Right lung (tissue), 2 donors: ENCODE measurements at regions not wholly inside any gene's neighbourhood (a gene's known extent, or its start where the extent isn't known, plus 50 kb on each side); places are given as distances from the start of the nearest gene placed in this dataset.
"Not testable (repeated sequence)": the region's sequence is repeated elsewhere in the genome, so short reads cannot be mapped to it uniquely, and the experiment has no call there.

Source experiments
- DNase-seq, 2 donors: peaks; one replicate each; pipeline ENCODE4 v3.0.0-alpha.2; 2013

GRCh38 chr3:99586701-99587100, 51.7 kb upstream of the COL8A1 start:
- DNase-seq = no peak

- no peak for DNase-seq
These were observed 58.4 kb upstream of the COL8A1 start for GRCh38 chr3:99579965-99580364.

GRCh38 chr3:99579246-99579645, 59.1 kb upstream of the COL8A1 start:
- DNase-seq = no peak

- DNase-seq = no peak
These were observed 59.9 kb upstream of the COL8A1 start for GRCh38 chr3:99578339-99578970.

- DNase-seq = no peak
These were observed 61.4 kb upstream of the COL8A1 start for GRCh38 chr3:99576904-99577559.

GRCh38 chr3:99575683-99576082, 62.7 kb upstream of the COL8A1 start:
- no peak for DNase-seq

GRCh38 chr3:99570061-99570460, 68.3 kb upstream of the COL8A1 start:
- DNase-seq = no peak

GRCh38 chr3:99568663-99569335, 69.6 kb upstream of the COL8A1 start:
- no peak for DNase-seq

- no peak for DNase-seq
These were observed 73.1 kb upstream of the COL8A1 start for GRCh38 chr3:99565331-99565730.

- no peak for DNase-seq
These were observed 75.3 kb upstream of the COL8A1 start for GRCh38 chr3:99562990-99563607.

- no peak for DNase-seq
These were observed 76.3 kb upstream of the COL8A1 start for GRCh38 chr3:99562138-99562537.

- DNase-seq = no peak
These were observed 77.3 kb upstream of the COL8A1 start for GRCh38 chr3:99561056-99561455.

- no peak for DNase-seq
These were observed 79.2 kb upstream of the COL8A1 start for GRCh38 chr3:99559196-99559595.

- not testable (repeated sequence) for DNase-seq
These were observed 82.5 kb upstream of the COL8A1 start for GRCh38 chr3:99555885-99556284.

GRCh38 chr3:99551520-99551919, 86.9 kb upstream of the COL8A1 start:
- DNase-seq = no peak

- no peak for DNase-seq
These were observed 88.3 kb upstream of the COL8A1 start for GRCh38 chr3:99549957-99550603.

- DNase-seq = no peak
These were observed 89.2 kb upstream of the COL8A1 start for GRCh38 chr3:99549220-99549619.

- no peak for DNase-seq
These were observed 89.7 kb upstream of the COL8A1 start for GRCh38 chr3:99548674-99549073.

GRCh38 chr3:99545941-99546580, 92.3 kb upstream of the COL8A1 start:
- no peak for DNase-seq

- no peak for DNase-seq
These were observed 93.6 kb upstream of the COL8A1 start for GRCh38 chr3:99544786-99545281.

GRCh38 chr3:99543796-99544195, 94.6 kb upstream of the COL8A1 start:
- DNase-seq = no peak
